ENCODE measurements at regions not wholly inside any gene's neighbourhood (a gene's known extent, or its start where the extent isn't known, plus 50 kb on each side); places are given as distances from the start of the nearest gene placed in this dataset.

GRCh38 chr13:33628662-33629061, 189.3 kb upstream of the RFC3 start:
- no peak for DNase-seq (ENCODE audit: insufficient read length, low spot score, missing footprints)
- Histone ChIP-seq H2AFZ (ENCODE audit: low read length) (no peak overlapping the region), H3K27me3 (ENCODE audit: insufficient read depth, low read length) (no peaks in the 10 kb centered on the region), H3K9me3 (ENCODE audit: low read depth, low read length) (no peaks in the 10 kb centered on the region), H3K4me1 (ENCODE audit: insufficient read depth, low read length) (peaks cover under 1% of the 10 kb centered on the region), H3K4me3 (ENCODE audit: insufficient read depth, low read length) (no peak overlapping the region), H4K20me1 (ENCODE audit: insufficient read depth, low read length) (no peaks in the 10 kb centered on the region), H3K4me2 (ENCODE audit: insufficient read depth, low read length) (no peak overlapping the region), H3K36me3 (ENCODE audit: insufficient read depth, low read length) (no peaks in the 10 kb centered on the region), H3K27ac (ENCODE audit: low read depth, low read length) (no peak overlapping the region), H3K79me2 (ENCODE audit: insufficient read depth, low read length) (no peaks in the 10 kb centered on the region)
- TF ChIP-seq CTCF (IDR thresholded peaks at IDR 0.05; ENCODE audit: extremely low read depth, low read depth, low read length) = no peak

- Histone ChIP-seq H4K20me1 (ENCODE audit: insufficient read depth, low read length) (no peaks in the 10 kb centered on the region), H2AFZ (ENCODE audit: low read length) (no peak overlapping the region), H3K9me3 (ENCODE audit: low read depth, low read length) (no peaks in the 10 kb centered on the region), H3K36me3 (ENCODE audit: insufficient read depth, low read length) (no peaks in the 10 kb centered on the region), H3K4me2 (ENCODE audit: insufficient read depth, low read length) (no peak overlapping the region), H3K4me3 (ENCODE audit: insufficient read depth, low read length) (no peak overlapping the region), H3K4me1 (ENCODE audit: insufficient read depth, low read length) (peaks cover 11% of the 10 kb centered on the region), H3K27ac (ENCODE audit: low read depth, low read length) (no peak overlapping the region), H3K79me2 (ENCODE audit: insufficient read depth, low read length) (no peaks in the 10 kb centered on the region), H3K27me3 (ENCODE audit: insufficient read depth, low read length) (no peaks in the 10 kb centered on the region)
- no peak for DNase-seq (ENCODE audit: insufficient read length, low spot score, missing footprints)
- TF ChIP-seq CTCF (IDR thresholded peaks at IDR 0.05; ENCODE audit: extremely low read depth, low read depth, low read length) = no peak
These were observed 188.2 kb upstream of the RFC3 start for GRCh38 chr13:33629605-33630360.

- H3K9me3 ChIP-seq (ENCODE audit: low read depth, low read length) = no peaks in the 10 kb centered on the region
- H3K4me3 ChIP-seq (ENCODE audit: insufficient read depth, low read length) = no peak overlapping the region
- H4K20me1 ChIP-seq (ENCODE audit: insufficient read depth, low read length) = no peaks in the 10 kb centered on the region
- no peaks in the 10 kb centered on the region for H3K36me3 ChIP-seq (ENCODE audit: insufficient read depth, low read length)
- no peak overlapping the region for H2AFZ ChIP-seq (ENCODE audit: low read length)
- no peak for DNase-seq (ENCODE audit: insufficient read length, low spot score, missing footprints)
- no peaks in the 10 kb centered on the region for H3K27me3 ChIP-seq (ENCODE audit: insufficient read depth, low read length)
- H3K4me1 ChIP-seq (ENCODE audit: insufficient read depth, low read length) = peaks cover 32% of the 10 kb centered on the region
- no peak overlapping the region for H3K27ac ChIP-seq (ENCODE audit: low read depth, low read length)
- no peaks in the 10 kb centered on the region for H3K79me2 ChIP-seq (ENCODE audit: insufficient read depth, low read length)
- TF ChIP-seq CTCF (IDR thresholded peaks at IDR 0.05; ENCODE audit: extremely low read depth, low read depth, low read length) = no peak
- H3K4me2 ChIP-seq (ENCODE audit: insufficient read depth, low read length) = peak overlapping the region; percentile 72
These were observed 184.0 kb upstream of the RFC3 start for GRCh38 chr13:33633701-33634545.

- Histone ChIP-seq H3K27me3 (ENCODE audit: insufficient read depth, low read length) (no peaks in the 10 kb centered on the region), H3K36me3 (ENCODE audit: insufficient read depth, low read length) (no peaks in the 10 kb centered on the region), H2AFZ (ENCODE audit: low read length) (peak overlapping the region; percentile 83), H3K79me2 (ENCODE audit: insufficient read depth, low read length) (no peaks in the 10 kb centered on the region), H3K4me2 (ENCODE audit: insufficient read depth, low read length) (peak overlapping the region; percentile 72), H3K4me1 (ENCODE audit: insufficient read depth, low read length) (peaks cover 34% of the 10 kb centered on the region), H3K9me3 (ENCODE audit: low read depth, low read length) (no peaks in the 10 kb centered on the region), H4K20me1 (ENCODE audit: insufficient read depth, low read length) (no peaks in the 10 kb centered on the region), H3K27ac (ENCODE audit: low read depth, low read length) (no peak overlapping the region), H3K4me3 (ENCODE audit: insufficient read depth, low read length) (peak overlapping the region; percentile 52)
- no peak for TF ChIP-seq CTCF (IDR thresholded peaks at IDR 0.05; ENCODE audit: extremely low read depth, low read depth, low read length)
- DNase-seq (ENCODE audit: insufficient read length, low spot score, missing footprints) = peak; percentile 46
These were observed 183.4 kb upstream of the RFC3 start for GRCh38 chr13:33634546-33634982.

Measured in osteoblast (primary cell).